Dedifferentiated amniotic fluid mesenchymal stem cell (primary cell): ENCODE measurements at regions not wholly inside any gene's neighbourhood (a gene's known extent, or its start where the extent isn't known, plus 50 kb on each side); places are given as distances from the start of the nearest gene placed in this dataset.

Experiments
- DNase-seq: peaks from one replicate; pipeline ENCODE4 v3.0.0-alpha.2; 2016; ENCODE audit errors: extremely low spot score

DNA sequence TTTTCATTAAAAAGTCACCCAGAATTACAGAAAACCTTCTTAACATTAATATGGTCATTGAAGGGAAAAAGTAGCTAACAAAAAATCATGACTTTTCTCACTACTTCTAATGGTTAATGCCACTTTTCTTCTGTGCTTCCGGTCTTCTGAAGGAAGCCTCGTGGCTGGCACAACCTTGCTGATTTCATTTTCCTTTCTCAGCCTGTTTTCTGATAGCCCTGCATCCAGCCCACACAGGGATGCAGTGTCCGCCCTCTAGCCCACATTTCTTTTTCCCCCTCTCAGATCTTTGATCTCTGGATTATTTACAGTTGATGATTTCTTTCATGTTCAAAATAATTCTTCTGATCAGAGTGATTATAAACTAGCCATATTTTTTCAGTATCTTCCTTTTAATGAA lies 655.4 kb upstream of the EPHA7 start:
- no peak for DNase-seq

DNA sequence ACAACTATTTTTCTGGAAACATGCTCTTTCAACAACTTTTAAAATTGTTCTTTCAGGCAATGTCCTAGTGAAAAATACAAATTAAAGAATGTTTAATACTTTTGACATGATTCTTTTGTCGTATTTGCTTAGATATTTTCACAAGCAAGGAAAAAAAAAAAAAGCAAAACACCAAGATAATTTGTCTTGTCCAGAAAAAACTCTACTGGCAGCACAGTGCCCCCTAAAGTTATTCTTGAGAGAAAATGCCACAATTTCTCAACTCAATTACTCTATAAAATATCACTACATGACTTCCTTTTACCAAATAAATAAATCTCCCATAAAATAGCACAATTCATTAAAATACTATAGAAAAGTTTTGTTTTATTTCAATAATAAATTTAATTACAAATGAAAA lies 652.5 kb upstream of the EPHA7 start:
- no peak for DNase-seq

DNA sequence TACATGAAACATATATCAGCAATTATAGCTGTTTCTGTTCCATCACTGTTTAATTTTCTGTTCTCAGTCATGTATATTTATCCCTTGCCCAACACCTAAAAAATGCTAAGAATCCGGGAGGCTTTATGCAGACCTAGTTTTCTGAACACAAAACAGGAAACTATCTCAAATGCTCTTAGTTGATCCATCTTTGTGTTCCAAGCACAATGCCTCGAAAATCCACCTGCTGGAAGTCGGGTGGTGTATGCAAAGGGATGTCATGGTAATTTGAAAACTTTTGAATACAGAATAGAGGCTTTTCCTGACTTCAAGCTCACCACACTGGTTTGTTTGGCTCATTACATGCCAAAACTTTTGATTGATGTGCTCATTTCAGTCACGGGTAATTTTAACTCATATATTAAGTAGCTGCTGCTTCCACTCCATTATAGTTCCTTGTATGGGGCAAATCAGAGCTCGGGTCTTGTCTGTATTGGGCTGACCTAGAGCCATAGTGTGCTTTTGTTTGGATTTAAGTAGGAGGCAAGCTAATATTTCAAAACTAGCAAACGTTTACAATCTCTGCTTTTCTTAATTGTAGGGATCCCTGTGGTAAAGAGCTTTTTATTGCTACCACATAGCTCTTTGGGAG lies 646.5 kb upstream of the EPHA7 start:
- no peak for DNase-seq

DNA sequence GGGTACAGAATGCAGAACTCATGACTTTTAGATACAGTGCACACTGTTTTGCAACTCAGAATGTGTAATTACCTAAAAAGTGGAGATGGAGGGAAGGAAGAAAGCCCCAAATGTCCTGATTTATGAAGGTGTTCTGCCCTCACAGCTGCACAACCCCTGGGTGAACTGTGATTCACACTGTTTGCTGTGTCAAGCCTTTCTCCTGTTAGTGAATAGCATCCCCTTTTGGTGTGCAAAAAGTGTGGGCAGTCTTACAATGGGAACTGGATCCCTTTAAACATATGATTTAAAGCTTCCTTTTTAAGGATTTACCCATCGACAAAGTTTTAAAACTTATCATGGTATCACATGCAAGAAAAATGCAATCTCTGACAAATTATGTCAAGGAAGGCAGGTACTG lies 633.4 kb upstream of the EPHA7 start:
- no peak for DNase-seq

DNA sequence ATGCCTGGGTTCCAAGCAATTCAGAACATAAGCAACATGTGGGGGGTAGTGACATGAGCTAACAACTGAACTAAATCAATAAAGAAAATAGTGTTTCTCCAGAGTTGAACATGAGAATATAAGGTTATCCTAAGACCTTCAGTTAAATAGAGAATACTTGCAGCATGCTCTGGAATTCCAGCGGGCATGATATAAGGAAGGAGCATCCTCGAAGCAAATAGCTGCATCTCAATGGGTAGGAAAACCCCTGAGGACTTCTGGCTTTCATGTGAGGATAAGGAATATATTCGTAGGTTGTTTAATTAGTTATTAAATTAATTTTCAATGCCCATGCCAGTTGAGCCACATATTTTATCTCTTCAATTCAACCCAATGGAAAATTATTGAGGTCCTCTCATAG lies 631.2 kb upstream of the EPHA7 start:
- DNase-seq: no peak

DNA sequence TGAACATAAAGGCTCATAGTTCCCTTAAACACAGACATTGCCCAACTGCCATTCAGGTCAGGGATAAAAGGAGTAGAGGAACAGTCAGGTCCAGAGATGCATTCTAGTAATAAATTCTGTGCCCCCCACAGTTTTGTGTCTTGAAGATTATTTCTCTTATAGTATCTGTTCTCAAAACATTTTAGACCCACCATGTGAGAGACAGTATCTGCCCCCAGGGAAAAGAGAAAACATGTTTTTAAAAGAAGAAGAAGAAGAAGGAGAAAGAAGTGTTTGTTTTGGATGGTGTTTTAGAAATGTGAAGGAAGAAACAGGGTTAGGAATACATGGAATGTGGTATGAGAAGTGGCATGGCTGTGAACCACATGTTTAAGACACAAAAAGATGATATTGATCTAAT lies 629.6 kb upstream of the EPHA7 start:
- DNase-seq: no peak

DNA sequence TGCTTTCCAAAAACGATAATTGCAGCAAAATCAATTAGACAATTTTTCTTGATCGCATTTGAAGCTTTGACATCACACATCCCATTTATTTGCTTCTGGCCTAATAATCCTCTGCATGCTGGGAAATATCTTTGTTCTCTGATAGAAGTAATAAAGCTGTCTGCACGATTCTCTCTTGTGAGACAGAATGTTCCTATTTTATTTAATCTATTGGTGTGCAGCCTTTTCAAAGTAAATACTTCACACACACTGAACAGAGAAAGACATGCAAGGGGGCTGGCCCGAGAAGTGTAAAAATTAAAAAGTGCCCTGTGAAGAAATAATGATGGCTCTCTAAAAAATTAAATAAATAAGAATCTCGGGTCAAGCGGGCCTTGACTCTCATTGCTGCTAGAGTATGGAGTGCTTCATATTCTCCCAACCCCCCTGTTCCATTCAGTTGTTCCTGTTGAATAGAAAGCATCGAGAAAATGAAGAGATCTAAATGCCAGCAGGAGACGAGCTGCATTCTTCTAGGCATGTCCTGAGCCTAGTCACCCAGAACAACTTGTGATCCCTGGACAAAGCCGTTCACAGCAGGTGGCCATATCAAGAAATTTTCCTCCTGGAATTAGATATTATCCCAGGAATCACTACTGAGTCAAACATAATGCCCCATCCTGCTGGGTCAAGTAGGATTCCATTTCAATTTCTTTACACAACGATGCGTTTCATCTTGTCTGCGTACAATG lies 625.9 kb upstream of the EPHA7 start:
- DNase-seq: no peak

DNA sequence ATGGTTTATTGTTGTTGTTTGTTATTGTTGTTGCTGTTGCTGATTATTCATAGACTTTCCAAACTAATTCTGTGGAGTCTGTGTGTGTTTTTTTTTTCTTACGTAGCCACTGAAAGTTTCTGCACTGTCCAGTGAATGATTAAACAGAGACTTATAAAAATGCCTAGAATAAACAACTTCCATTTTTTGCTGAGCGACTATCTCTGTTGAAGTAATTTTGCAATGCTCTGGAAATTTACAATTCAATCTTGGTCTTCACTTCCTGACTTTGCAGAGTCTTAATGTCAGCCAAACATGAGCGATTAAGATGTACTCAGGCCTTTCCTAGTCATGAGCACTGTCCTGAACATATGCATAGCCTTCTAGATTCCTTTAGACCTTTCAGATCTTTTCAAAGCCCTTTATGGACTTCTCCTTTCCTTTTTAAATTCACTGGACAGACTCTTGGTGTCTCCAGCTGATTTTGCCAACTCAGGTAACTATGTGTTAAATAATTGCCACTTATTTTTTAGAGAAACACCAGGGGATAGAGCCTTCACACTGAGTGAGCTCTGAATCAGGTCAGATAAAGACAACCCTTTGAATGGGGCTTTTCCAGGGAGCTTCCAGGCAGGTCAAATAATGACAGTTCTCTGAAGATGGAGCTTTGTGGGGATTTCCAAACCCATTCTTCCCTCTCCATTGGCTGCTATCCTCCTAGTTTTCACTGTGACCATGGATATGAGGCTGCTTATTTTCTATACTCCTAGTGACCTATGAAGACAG lies 622.8 kb upstream of the EPHA7 start:
- DNase-seq: no peak

DNA sequence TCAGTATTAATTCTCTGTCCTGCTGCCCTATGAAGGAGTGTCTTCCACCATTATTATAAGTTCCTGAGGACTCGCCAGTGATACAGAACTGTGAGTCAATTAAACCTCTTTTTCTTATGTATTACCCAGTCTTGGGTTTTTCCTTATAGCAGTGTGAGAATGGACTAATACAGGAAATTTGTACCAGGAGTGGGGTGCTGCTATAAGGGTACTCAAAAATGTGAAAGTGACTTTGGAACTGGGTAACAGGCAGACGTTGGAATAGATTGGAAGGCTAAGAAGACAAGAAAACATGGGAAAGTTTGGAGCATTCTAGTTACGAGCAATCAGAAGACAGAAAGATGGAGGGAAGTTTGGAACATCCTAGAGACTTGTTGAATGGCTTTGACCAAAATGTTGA lies 616.7 kb upstream of the EPHA7 start:
- DNase-seq: no peak

DNA sequence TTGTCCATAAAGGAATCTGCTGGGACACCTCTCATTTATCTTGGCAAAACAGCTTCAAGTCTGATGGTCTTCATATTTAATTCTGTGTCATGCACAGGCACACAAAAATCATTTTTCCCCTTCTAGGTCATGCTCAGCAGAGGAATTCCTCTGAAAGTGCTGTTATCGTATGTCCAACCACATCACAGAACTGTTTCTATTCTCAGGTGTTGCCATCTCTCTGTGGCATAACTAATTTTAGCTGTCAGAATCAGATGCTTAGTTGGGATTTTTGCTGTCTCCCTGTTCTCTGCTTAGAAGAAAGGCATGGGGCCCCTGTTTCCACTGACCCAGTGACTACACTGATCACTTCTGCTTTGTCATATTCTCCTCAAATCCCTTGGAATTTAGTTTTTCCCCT lies 608.0 kb upstream of the EPHA7 start:
- no peak for DNase-seq

DNA sequence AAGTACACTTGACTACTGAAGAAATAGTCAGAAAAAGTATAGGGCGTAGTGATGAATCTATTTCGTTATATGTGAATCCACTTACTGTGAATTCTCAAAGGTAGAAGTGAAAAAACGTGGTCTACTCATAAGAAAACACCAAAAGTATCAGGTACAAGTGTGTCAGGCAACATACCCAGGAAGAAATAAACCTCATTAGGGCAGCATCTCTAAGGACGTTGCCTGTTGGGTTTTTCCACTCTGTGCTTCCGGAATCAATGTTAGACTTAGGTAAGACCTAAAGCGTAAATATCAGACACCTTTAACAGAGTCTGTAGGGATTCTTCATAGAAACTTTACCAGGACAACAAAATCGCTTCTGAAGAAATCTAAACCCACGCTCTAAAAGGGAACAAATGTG lies 607.2 kb upstream of the EPHA7 start:
- no peak for DNase-seq

DNA sequence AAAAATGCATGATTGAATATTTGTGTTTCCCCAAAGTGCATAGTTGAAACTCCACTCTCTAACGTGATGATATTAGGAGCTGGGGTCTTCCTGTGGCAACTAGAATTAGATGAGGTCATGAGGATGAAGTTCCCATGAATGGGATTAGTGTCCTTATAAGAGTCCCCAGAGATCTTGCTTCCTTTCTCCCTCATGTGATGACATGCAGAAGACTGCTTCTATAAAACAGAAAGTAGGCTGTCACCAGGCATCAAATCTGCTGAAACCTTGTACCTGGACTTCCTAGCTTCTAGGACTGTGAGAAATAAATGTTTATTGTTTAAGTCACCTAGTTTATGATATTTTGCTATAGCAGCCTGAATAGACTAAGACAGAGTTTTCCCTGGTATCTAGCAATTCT lies 586.5 kb upstream of the EPHA7 start:
- DNase-seq: no peak

DNA sequence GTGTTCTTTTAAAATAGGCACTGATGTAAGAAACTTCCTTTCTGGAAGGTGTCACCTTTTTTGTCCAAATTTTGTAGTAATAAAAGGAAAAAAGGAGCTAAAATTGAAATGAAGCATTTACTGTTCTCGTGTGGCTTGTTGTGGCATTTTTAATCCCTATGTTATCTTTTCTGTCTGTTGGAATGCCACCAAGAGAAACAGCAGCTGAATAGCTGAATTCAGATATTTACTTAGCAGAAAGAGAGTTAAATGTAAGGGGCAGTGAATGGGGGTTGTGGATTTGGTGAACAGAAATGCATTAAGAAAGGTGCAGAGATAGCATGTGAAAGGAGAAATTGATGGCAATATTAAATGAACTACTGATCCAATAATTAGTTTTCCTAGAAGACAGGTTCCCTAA lies 573.6 kb upstream of the EPHA7 start:
- DNase-seq: no peak

DNA sequence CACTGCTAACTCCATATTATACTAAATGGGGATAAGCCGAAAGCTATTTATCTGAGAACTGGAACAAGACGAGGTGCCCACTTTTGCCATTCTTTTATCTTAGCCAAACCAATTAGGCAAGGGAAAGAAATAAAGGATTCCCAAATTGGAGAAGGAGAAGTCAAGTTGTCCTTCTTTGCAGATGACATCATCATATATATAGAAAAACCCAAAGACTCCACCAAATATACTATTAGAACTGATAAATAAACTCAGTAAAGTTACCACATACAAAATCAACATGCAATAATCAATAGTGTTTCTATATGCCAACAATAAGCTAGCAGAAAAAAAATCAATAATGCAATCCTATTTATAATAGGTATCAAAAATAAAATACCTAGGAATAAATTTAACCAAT lies 570.3 kb upstream of the EPHA7 start:
- DNase-seq: no peak

DNA sequence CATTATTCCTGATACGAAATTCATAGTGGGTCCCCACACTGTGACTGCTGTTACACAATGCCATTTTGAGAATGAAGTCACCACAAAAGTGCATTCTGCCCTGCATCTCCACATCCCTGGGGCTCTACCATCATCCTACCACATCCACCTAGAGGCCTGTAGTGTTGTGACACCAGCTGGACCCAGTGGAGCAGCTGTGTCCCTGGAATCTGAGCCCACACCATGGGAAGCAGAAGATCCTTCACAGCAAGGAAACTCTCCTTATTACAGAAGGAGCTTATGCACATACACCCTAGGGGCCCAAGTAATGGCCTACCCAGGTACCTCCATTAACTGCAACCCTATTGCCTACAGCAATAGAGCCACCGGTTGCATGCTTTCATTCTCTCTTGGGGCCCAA lies 566.6 kb upstream of the EPHA7 start:
- DNase-seq: no peak

DNA sequence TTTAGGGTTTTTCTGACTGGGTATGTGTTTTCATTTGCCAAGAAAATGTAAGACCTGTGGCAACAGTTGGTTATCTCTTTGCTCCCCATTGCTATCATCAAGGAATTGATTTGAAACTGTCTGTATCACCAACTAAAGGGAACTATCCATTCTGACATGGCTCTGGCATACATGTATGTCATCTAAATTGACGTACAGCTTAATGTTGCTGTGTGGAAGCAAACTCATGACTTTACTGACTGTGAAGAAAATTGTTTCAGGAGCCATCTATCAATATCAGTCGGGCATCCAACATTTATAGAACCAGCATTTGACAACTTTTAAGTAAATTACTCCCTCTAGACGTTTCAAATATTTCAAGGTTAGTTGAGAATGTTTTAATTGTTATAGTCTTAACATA lies 555.8 kb upstream of the EPHA7 start:
- no peak for DNase-seq

DNA sequence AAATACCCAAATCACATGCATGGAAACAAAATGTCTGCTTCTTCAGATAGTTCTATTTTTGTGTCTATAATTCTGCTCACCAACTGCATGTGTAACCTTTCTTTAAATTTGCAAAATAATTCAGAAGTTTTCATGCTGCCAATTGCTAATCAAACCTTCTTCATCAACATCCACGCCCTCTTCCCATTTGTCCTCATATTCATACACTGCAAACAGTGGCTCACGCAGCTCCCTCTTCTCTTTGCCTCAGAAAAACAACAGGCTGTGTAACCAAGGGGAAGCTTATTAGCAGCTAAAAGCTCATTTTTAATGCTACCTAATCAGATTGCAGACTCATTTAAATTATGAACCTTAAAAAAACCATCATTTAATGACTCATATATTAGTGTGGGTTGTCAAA lies 555.0 kb upstream of the EPHA7 start:
- DNase-seq: no peak

DNA sequence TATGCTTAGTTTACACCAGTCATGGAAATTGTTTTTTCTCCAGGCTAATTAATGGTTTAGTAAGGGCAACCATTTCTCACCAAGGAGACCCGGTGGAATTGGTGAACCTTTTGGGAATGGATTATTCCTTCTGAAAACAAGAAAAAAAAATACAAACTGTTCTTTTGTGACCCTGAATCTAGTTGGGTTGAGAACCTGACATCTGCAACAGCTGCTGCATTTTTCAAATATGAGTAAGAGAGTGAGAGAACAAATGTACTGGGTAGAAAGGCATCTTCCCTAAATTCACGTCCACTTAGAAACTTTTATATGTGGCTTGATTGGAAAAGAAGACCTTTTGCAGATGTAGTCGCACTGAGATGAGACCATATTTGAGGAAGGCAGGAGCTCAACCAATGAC lies 553.4 kb upstream of the EPHA7 start:
- no peak for DNase-seq

DNA sequence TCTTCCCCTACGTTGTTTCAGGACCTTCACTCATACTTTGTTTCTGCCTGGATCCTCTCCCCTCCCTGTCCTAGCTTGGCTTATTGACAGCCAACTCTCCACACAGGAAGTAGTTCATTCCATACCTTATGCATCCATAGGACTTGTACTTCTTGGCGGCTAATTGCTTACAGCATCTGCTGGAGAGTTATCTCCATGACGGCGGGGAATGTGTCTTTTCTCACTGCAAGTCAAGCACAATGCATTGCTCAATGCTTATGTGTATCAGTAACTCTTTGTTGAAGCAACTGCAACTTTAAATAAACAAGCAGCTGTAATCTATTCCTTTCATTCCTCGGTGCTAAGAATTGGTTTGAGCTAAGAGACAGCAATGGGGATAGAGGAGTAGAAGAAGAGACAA lies 551.3 kb upstream of the EPHA7 start:
- no peak for DNase-seq

DNA sequence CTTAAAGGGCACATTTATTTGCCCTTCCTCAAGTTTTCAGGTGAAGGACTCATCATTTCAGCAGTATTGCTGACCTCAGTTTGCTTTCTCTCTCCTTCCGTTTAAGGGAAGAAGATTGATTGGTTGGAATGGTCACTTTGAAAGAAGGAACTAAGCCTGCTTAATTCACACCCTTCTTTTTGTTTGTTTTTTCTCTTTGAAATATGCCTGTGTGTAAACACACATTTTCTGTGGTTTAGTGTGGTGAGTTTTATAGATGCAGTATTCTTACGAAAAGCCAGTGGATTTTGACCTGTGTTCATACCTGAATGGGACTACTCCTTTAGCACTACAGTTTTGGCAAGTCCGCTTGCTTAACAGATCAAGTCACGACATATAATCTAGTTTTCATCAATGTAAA lies 548.8 kb upstream of the EPHA7 start:
- no peak for DNase-seq

DNA sequence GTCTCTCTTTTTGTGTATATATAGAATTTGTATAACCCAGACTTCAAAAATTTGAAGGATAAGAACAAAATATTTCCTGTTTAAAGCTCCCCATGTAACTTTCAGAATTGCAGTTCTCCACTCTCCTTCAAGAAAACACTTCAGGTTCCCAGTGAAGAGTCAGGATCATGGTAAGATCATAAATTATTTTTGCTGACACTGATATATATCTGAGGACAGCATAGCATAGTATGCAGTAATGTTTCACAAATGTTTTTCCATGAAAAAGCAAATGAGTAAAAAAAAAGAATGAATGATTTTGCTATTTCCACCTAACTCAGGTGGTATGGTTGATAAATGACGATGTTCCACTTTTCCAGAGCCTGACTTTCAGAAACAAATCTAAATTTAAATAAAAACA lies 545.6 kb upstream of the EPHA7 start:
- DNase-seq: no peak

DNA sequence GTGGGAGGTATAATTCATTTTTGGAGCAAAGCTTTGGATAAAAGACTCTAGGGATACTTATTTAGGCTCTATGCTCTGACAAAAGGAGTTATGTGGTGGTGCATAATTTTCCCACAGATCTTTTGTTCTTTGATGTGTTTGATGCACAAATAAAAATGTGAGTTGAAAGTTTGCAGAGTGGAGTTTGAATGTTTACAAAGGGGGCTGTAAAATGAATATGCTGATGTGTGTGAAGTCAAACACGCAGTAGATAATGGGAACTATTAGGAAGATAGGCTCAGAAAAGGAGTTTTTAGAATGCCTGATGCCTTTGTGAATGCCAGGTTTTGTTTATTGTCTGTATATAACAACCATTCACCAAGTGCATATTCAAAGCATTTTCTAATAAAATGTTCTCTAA lies 545.0 kb upstream of the EPHA7 start:
- no peak for DNase-seq

DNA sequence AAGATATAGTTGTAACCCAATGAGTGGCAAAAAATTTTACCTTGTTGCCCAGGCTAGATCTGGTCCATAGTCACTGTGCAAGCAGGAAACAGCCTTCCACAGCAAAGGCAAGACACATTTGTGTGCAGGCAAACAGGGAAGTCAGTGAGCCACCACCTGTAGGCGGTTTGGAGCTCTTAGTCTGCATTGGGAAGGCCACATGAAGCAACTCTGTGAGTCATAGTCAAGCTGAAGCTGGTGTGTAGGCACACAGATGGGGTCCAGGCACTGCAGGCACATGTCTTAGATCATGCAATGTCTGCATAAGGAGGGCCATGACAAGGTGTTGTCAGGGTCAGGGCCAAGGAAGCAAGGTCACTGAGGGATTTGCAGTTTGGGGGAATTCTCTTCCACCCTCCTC lies 543.2 kb upstream of the EPHA7 start:
- no peak for DNase-seq
